ELR (cell line): ENCODE measurements at regions not wholly inside any gene's neighbourhood (a gene's known extent, or its start where the extent isn't known, plus 50 kb on each side); places are given as distances from the start of the nearest gene placed in this dataset.

Experiments
- DNase-seq: peaks from one replicate; pipeline ENCODE4 v3.0.0-alpha.2; 2015; ENCODE audit warnings: low read depth

- DNase-seq: peak; percentile 51
Observed at GRCh38 chr15:36469311-36469966, 110.0 kb upstream of the CDIN1 start.

- peak; percentile 3 for DNase-seq
Observed at GRCh38 chr15:36472672-36473071, 106.8 kb upstream of the CDIN1 start.

- no peak for DNase-seq
Observed at GRCh38 chr15:36478561-36478960, 100.9 kb upstream of the CDIN1 start.

GRCh38 chr15:36479200-36479896, 100.1 kb upstream of the CDIN1 start:
- DNase-seq: no peak

- no peak for DNase-seq
Observed at GRCh38 chr15:36481156-36481555, 98.3 kb upstream of the CDIN1 start.

GRCh38 chr15:36483409-36483808, 96.0 kb upstream of the CDIN1 start:
- DNase-seq: peak; percentile 20

- DNase-seq: peak; percentile 80
Observed at GRCh38 chr15:36484038-36484778, 95.2 kb upstream of the CDIN1 start.

GRCh38 chr15:36491912-36492311, 87.5 kb upstream of the CDIN1 start:
- DNase-seq: no peak

- DNase-seq: no peak
Observed at GRCh38 chr15:36495456-36495991, 83.9 kb upstream of the CDIN1 start.

GRCh38 chr15:36497901-36498300, 81.5 kb upstream of the CDIN1 start:
- no peak for DNase-seq

GRCh38 chr15:36498401-36498800, 81.0 kb upstream of the CDIN1 start:
- DNase-seq: no peak

- no peak for DNase-seq
Observed at GRCh38 chr15:36498916-36499315, 80.5 kb upstream of the CDIN1 start.

GRCh38 chr15:36499412-36500389, 79.7 kb upstream of the CDIN1 start:
- DNase-seq: no peak

- DNase-seq: peak; percentile 78
Observed at GRCh38 chr15:36501063-36501678, 78.3 kb upstream of the CDIN1 start.

- DNase-seq: no peak
Observed at GRCh38 chr15:36502509-36502908, 76.9 kb upstream of the CDIN1 start.

- no peak for DNase-seq
Observed at GRCh38 chr15:36506733-36507356, 72.6 kb upstream of the CDIN1 start.

GRCh38 chr15:36507458-36507857, 72.0 kb upstream of the CDIN1 start:
- no peak for DNase-seq

GRCh38 chr15:36511594-36511993, 67.8 kb upstream of the CDIN1 start:
- DNase-seq: no peak

GRCh38 chr15:36517758-36518157, 61.7 kb upstream of the CDIN1 start:
- no peak for DNase-seq

- DNase-seq: no peak
Observed at GRCh38 chr15:36519067-36519466, 60.4 kb upstream of the CDIN1 start.

GRCh38 chr15:36525430-36525829, 54.0 kb upstream of the CDIN1 start:
- DNase-seq: no peak
